ENCODE measurements at regions not wholly inside any gene's neighbourhood (a gene's known extent, or its start where the extent isn't known, plus 50 kb on each side); places are given as distances from the start of the nearest gene placed in this dataset.

GRCh38 chr18:60809937-60810336 is 437.4 kb upstream of the MC4R start:
- DNase-seq = no peak

GRCh38 chr18:60812921-60813320 is 440.3 kb upstream of the MC4R start:
- no peak for DNase-seq

DNA sequence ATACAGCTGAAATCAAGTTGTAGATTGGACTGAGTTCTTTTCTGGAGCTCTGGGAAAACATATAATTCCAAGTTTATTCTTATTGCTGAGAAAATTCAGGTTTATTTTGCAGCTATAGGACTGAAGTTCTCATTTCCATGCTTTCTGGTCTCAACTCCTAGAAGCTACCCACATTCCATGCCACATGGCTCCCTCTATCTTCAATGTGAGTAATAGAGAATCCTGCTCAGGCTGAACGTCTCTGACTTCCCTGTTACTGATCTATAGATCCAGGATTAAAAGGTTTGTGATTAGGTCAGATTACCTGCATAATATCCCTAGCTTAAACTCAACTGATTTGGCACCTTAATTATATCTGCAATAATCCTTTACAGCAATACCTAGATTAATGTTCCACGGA is 453.8 kb upstream of the MC4R start:
- no peak for DNase-seq

GRCh38 chr18:60831971-60832370 is 459.4 kb upstream of the MC4R start:
- DNase-seq = no peak

GRCh38 chr18:60838677-60839076 is 466.1 kb upstream of the MC4R start:
- no peak for DNase-seq

- no peak for DNase-seq
Observed at GRCh38 chr18:60846396-60846795, 473.8 kb upstream of the MC4R start.

DNA sequence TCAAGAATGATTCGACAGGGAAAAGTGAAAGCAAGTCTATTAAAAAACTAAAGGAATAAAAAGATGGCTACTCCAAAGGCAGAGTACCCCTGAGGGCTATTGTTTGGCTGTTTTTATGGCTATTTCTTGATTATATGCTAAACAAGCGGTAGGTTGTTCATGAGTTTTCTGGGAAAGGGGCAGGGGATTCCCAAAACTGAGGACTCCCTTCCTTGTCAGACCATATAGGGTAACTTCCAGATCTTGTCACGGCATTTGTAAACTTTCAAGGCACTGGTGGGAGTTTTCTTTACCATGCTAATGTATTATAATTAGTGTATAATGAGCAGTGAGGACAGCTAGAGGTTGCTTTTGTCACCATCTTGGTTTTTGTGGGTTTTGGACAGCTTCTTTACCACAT is 474.9 kb upstream of the MC4R start:
- no peak for DNase-seq

GRCh38 chr18:60861575-60861974 is 471.7 kb upstream of the CDH20 start:
- DNase-seq = no peak

DNA sequence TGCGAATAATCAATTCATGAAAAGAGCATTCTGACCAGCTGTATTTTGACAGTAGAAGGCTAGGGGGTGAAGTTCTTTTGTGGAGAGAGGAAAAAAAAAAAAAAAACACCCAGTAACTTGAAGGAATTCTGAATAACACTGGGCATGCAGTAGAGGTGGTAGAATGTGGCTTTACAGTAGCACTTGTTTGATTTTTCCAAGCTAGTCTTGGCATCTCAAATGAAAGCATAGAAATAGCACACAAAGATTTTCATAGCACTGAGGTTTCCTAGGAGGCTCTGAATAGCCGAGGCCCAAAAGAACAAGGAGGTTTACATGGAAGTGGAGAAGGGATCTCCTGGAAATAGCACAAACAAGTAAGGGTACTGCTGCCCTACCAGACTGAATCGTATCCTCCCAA is 470.2 kb upstream of the CDH20 start:
- no peak for DNase-seq

DNA sequence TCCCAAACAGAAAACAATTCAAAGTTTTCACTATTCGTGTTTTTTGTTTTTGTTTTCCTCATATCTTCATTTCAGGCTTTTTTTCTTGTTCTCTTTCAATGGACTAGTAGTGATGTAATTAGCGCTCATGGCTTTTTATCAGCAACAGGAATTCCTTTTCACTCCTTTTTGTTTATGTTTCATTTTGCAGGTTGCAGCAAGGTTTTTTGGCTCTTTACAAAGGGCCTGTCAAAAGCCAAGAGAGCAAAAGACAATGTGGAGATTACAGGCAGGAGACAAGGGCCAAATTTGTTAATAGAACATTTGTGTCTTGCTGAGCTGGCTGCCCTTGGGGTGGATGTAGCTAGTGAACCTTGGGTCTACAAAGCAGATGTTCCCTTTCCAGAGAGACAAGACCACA is 467.4 kb upstream of the CDH20 start:
- DNase-seq = no peak

GRCh38 chr18:60870261-60871153 is 462.7 kb upstream of the CDH20 start:
- DNase-seq = no peak

DNA sequence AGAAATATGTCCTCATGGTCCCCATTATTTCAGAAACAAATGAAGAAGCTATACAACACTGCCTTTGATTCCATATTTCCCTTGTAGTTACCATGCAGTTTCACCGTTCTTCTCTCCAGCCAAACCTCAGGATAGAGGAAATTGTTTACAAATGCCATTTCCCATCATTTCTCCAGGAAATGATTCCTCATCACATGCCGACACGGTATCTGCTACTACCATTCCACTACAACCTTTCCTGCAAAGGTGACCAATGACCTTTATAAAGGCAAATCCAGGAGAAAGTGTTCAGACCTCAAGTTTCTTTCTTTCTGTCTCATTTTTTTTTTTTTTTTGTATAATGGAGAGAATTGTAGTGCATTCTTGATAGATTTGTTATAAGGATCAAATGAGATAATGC is 460.8 kb upstream of the CDH20 start:
- no peak for DNase-seq

DNA sequence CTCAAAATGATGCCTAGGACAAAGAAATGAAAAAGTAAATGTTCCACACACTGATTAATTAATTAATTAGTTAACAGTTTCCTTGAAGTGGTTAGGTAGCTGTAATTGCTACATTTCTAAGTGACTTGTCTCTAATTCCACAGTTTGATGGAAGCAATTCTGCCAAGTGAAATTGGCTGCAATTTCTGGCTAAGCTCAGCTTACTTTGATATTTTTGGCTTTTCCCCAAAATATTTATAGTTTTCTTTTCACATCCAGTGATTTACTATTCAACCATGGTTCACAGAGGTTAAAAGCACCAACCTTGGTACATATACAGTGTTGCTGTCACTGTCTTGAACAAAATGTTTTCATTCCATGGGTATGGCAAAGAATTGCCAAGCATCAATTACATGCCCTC is 459.5 kb upstream of the CDH20 start:
- no peak for DNase-seq

DNA sequence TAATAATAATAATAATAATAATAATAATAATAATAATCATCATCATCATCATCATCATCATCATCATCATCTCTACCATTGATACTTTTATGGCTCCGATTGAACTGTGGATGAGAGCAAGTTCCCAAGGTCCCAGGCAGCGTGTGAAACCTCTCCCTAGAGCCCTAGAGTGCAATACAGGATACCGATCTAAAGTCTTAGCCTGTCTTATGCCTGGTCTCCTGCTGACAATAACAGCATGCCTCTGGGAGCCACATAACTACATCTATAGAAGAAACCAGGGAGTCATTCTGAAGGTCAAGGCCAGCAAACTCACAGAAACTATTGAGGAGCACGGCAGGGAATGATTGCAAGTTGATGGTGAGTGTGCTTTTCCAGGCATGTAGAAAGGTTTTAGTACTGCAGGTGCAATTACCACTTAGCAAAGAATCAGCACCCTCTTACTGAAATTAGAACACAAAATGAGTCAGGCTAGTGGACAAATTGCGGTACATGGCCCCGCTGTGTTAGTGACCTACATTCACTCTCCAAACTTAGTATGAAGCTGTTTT is 457.2 kb upstream of the CDH20 start:
- no peak for DNase-seq

DNA sequence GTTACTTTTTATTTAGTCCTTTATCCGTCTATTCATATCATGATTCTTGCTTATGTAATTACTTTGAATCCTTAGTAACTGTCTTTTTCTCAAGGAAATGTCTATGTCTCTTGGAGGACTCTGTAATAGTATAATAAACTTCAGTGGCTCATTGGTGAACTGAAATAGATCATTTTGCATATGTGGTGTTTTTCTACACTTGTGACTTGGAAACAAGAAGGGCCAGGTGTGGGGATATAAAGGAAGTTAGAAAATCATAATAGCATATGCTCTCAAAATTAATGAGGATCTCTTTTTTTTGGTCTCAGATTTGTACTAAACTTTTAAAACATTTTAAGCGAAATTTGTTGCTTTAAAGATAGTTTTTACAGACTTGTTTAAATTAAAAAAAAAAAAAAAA is 453.0 kb upstream of the CDH20 start:
- DNase-seq = no peak

- no peak for DNase-seq
Observed at GRCh38 chr18:60883587-60883986, 449.6 kb upstream of the CDH20 start.

DNA sequence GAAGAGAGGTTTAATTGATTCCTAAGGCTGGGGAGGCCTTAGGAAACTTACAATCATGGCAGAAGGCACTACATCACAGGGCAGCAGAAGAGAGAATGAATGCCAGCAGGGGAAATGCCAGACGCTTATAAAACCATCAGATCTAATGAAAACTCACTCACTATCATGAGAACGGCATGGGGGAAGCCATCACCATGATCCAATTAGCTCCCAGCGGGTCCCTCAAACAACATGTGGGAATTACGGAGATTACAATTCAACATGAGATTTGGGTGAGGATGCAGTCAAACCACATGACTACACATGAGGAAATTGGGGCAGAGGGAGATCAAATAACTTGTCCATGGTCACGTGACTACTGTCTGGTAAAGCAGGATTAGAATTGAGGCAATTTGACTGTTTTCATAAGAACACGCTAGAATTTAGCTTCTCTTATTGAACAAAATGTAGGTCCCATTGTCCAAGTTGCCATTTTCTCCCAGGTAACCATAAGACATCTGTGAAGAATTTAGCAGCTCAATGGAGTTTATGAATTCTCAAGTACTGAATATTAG is 445.1 kb upstream of the CDH20 start:
- DNase-seq = no peak

DNA sequence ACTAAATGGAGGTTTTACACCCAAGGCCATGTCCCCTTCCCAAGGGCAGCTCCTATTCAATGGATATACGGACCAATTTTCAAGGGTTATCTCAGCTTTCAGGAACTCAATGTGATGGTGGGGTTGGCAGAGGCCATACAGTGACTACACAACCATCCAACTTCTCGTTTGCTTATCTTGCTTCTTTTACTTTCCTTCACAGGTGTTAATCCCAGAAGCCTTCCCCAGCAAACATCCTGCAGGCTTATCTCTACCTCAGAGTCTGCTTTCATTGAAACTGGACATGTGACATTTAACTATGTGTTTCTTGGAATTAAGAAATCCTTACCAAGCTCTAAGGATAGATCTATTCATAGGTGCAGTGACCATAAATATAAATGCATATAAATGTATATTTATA is 443.8 kb upstream of the CDH20 start:
- DNase-seq = no peak

DNA sequence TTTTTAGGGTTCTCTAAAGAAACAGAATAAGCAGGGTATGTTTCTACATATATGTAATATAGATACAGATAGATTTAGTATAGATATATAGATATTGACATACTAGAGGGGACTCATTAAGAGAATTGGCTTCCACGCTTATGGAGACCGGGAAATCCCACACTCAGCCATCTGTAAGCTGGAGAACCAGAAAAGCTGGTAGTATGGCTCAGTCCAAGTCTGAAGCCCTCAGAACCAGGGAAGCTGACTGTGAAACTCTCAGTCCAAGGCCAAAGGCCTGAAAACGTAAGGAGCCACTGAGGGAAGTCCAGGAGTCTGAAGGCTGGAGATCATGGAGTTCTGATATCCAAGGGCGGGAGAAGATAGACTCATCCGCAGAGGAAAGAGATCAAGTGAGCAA is 441.3 kb upstream of the CDH20 start:
- no peak for DNase-seq

- DNase-seq = no peak
Observed at GRCh38 chr18:60892441-60892840, 440.8 kb upstream of the CDH20 start.

DNA sequence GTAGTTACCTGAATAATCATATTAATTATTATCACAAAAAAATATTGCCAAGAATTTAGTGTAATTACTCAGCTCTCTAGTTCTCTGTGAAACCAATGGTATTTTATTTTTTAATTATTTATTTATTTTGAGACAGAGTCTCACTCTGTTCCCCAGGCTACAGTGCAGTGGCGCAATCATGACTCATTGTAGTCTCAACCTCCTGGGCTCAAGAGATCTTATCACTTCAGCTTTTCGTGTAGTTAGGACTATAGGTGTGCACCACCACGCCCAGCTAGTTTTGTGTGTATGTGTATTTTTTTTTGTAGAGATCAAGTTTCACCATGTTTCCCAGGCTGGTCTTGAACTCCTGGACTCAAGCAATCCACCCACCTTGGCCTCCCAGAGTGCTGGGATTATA is 440.4 kb upstream of the CDH20 start:
- peak; percentile 57 for DNase-seq

DNA sequence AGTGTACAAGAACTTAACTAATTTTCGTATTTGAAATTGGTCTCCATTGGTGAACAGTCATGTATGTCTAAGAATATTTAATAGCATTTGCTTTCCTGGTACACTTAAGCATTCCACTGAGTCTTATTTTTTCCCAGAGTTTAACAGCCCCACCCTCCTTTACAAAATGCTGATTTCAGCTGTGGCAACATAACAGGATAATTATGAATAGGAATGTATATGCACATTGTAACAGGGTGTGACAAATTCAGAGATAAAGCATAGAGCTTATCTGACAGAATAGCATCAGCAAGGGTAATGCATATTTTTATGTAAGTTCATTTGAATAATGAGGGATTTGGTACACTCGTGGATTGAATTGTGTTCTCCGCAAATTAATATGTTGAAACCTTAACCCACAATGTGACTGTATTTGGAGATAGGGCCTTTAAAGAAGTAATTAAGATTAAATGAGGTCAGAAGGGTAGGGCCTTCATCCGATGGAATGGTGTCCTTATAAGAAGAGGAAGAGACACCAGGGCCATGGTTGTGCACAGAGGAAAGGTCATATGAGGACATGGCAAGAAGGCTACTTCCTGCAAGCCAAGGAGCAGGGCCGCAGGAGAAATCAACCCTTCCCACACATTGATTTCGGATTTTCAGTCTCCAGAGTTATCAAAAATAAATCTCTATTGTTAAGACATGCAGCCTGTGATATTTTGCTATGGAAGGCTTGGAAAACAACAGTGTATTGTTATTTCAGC is 439.7 kb upstream of the CDH20 start:
- no peak for DNase-seq

DNA sequence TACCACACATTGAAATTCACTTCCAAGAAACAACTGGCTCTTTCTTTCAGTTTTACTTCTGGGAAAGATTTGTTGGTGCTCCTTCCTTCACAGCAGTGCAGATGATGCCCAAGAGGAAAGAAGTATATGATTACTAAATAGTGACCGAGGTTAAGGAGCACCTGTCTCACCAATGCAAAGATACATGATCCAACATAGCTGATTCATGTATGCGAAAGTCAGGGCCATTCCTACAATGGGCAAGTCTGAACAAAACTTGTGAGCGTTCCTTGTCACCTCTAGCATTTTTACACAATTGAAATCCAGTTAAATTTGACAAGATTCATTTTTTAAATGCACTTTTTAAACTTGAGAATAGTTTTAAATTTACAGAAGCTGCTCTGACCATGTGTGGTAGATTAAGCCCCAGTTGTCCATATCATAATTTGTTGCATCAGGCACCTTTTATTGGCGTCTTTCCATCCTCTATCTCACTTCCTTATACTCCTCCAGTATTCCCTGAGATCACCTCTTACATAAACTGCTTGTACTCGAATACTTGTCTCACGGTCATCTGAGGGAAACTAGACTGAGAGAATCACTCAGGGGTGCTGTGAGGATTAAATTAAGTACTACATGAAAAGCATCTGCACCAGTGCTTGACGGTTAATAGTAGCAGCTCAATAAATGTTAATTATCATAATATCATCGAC is 438.8 kb upstream of the CDH20 start:
- DNase-seq = no peak
